SU-DHL-6 (cell line): ENCODE measurements at regions not wholly inside any gene's neighbourhood (a gene's known extent, or its start where the extent isn't known, plus 50 kb on each side); places are given as distances from the start of the nearest gene placed in this dataset.

Experiments used
- H2AFZ ChIP-seq: fragments of 200-600 bp; sonication (generic); 2 replicates; pipeline ENCODE4 v1.6.1; 2014; ENCODE audit warnings: low read depth, mild to moderate bottlenecking, moderate library complexity, mixed read lengths, antibody characterized with exemption, low read length; ENCODE audit not compliant: severe bottlenecking
- H3F3A ChIP-seq: fragments of 200-600 bp; shearing (Covaris generic); 2 replicates; pipeline ENCODE4 v1.6.0; 2016; ENCODE audit warnings: antibody characterized with exemption, mild to moderate bottlenecking; ENCODE audit not compliant: insufficient read depth
- H3K27ac ChIP-seq: fragments of 200-600 bp; sonication (generic); 2 replicates; pipeline ENCODE4 v1.5.1; 2016; ENCODE audit warnings: low read depth, mild to moderate bottlenecking, low read length, moderate library complexity, mixed read lengths
- H3K27me3 ChIP-seq: fragments of 200-600 bp; sonication (generic), shearing (Covaris generic); 2 replicates; pipeline ENCODE4 v1.6.0; 2014; ENCODE audit warnings: mild to moderate bottlenecking, low read length
- H3K36me3 ChIP-seq: fragments of 200-600 bp; sonication (generic); 2 replicates; pipeline ENCODE4 v1.6.1; 2014; ENCODE audit warnings: mild to moderate bottlenecking, low read length, mixed read lengths
- H3K4me2 ChIP-seq: fragments of 300-600, 200-600 bp; shearing (Covaris generic), sonication (generic); 2 replicates; pipeline ENCODE4 v1.6.0; 2014; ENCODE audit warnings: low read length, low read depth, mild to moderate bottlenecking; ENCODE audit not compliant: poor library complexity, severe bottlenecking
- H3K4me3 ChIP-seq: fragments of 200-600 bp; sonication (generic); 2 replicates; pipeline ENCODE4 v1.5.1; 2014; ENCODE audit warnings: antibody characterized with exemption, low read length, mild to moderate bottlenecking, mixed read lengths; ENCODE audit not compliant: insufficient read depth, poor library complexity, severe bottlenecking
- H3K79me2 ChIP-seq: fragments of 200-600 bp; sonication (generic); 2 replicates; pipeline ENCODE4 v1.6.1; 2014; ENCODE audit warnings: mild to moderate bottlenecking, low read length, moderate library complexity; ENCODE audit not compliant: insufficient read depth
- H3K9ac ChIP-seq: fragments of 200-600 bp; sonication (generic); 2 replicates; pipeline ENCODE4 v1.7.0; 2014; ENCODE audit warnings: mild to moderate bottlenecking, low read length
- H3K9me2 ChIP-seq: fragments of 200-600 bp; sonication (generic); replicated peaks from 2 replicates; pipeline ENCODE4 v1.6.1; 2014; ENCODE audit warnings: low read length; ENCODE audit not compliant: insufficient read depth
- H3K9me3 ChIP-seq: fragments of 200-600 bp; sonication (generic); 2 replicates; pipeline ENCODE4 v1.6.1; 2014; ENCODE audit warnings: low read length, mixed read lengths; ENCODE audit not compliant: insufficient read depth
- H4K20me1 ChIP-seq: fragments of 200-600 bp; sonication (generic); 2 replicates; pipeline ENCODE4 v1.6.1; 2014; ENCODE audit warnings: low read depth, mild to moderate bottlenecking, antibody characterized with exemption, low read length, moderate library complexity, mixed read lengths
- CTCF ChIP-seq: fragments of 200-600 bp; sonication (generic); IDR thresholded peaks from one replicate; pipeline ENCODE4 v1.5.1; 2017; ENCODE audit warnings: antibody characterized with exemption, mild to moderate bottlenecking, low read length, moderate library complexity; ENCODE audit not compliant: insufficient read depth, poor library complexity, severe bottlenecking
- EZH2phosphoT487 ChIP-seq: fragments of 200-600 bp; sonication (generic), shearing (Covaris generic); conservative IDR thresholded peaks from 2 replicates; pipeline ENCODE4 v1.6.1; 2018; ENCODE audit warnings: mild to moderate bottlenecking, antibody characterized with exemption, low read length, moderate library complexity, mixed read lengths

GRCh38 chr12:19802915-19803314 is 363.6 kb downstream of the AEBP2 start:
- TF ChIP-seq EZH2phosphoT487 (no peak), CTCF (no peak)

GRCh38 chr12:19804737-19805136 is 365.4 kb downstream of the AEBP2 start:
- Histone ChIP-seq H3K36me3 (no peaks in the 10 kb centered on the region), H3K4me2 (no peak overlapping the region), H3K9ac (no peak overlapping the region), H3K27ac (no peak overlapping the region), H3K27me3 (no peaks in the 10 kb centered on the region), H3K79me2 (no peaks in the 10 kb centered on the region), H4K20me1 (no peaks in the 10 kb centered on the region), H3F3A (no peaks in the 10 kb centered on the region), H3K9me3 (no peaks in the 10 kb centered on the region), H3K9me2 (no peaks in the 10 kb centered on the region), H3K4me3 (no peak overlapping the region), H2AFZ (no peak overlapping the region)
- no peak for TF ChIP-seq CTCF

More at GRCh38 chr12:19802915-19803314, 363.6 kb downstream of the AEBP2 start:
- H3K4me3 ChIP-seq = no peak overlapping the region
- H3K27ac ChIP-seq = no peak overlapping the region
- H3K9me3 ChIP-seq = no peaks in the 10 kb centered on the region
- no peak overlapping the region for H2AFZ ChIP-seq
- H3K27me3 ChIP-seq = no peaks in the 10 kb centered on the region
- no peaks in the 10 kb centered on the region for H3K79me2 ChIP-seq
- H3K36me3 ChIP-seq = no peaks in the 10 kb centered on the region
- no peaks in the 10 kb centered on the region for H4K20me1 ChIP-seq
- no peak overlapping the region for H3K9ac ChIP-seq
- H3F3A ChIP-seq = no peaks in the 10 kb centered on the region
- H3K4me2 ChIP-seq = no peak overlapping the region
- H3K9me2 ChIP-seq = no peaks in the 10 kb centered on the region

GRCh38 chr12:19808371-19808770 is 369.1 kb downstream of the AEBP2 start:
- H3K4me3 ChIP-seq = no peak overlapping the region
- H2AFZ ChIP-seq = no peak overlapping the region
- no peaks in the 10 kb centered on the region for H3K36me3 ChIP-seq
- H3K27ac ChIP-seq = no peak overlapping the region
- no peaks in the 10 kb centered on the region for H3K79me2 ChIP-seq
- H3K9me3 ChIP-seq = no peaks in the 10 kb centered on the region
- H3K4me2 ChIP-seq = no peak overlapping the region
- H4K20me1 ChIP-seq = no peaks in the 10 kb centered on the region
- TF ChIP-seq CTCF = no peak
- TF ChIP-seq EZH2phosphoT487 = no peak
- no peak overlapping the region for H3K9ac ChIP-seq
- no peaks in the 10 kb centered on the region for H3F3A ChIP-seq
- H3K27me3 ChIP-seq = no peaks in the 10 kb centered on the region
- H3K9me2 ChIP-seq = no peaks in the 10 kb centered on the region

DNA sequence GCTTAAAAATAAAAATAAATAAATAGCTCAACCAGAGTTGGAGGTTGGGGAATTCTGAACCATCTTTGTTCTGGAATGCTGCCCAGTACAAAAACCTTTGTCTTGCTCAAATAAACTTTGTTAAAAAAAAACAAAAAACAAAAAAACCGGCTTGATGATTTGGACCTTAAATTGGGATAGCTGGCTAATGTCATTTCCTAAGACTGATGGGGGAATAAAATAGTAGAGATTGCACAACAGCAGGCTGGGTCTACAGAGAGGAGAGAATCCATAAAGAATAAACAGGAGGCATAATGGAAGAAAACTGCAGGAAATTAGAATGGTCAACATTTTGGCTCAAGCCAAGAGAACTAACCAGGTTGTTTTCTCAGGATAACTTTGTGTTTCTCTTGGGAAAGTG is 370.9 kb downstream of the AEBP2 start:
- Histone ChIP-seq H2AFZ (no peak overlapping the region), H3K36me3 (no peaks in the 10 kb centered on the region), H3K9me3 (no peaks in the 10 kb centered on the region), H3K9me2 (no peaks in the 10 kb centered on the region), H3K79me2 (no peaks in the 10 kb centered on the region), H3K4me2 (no peak overlapping the region), H4K20me1 (no peaks in the 10 kb centered on the region), H3K27me3 (no peaks in the 10 kb centered on the region), H3F3A (no peaks in the 10 kb centered on the region), H3K9ac (no peak overlapping the region), H3K27ac (no peak overlapping the region), H3K4me3 (no peak overlapping the region)
- TF ChIP-seq EZH2phosphoT487 = no peak
- no peak for TF ChIP-seq CTCF
